ENCODE measurements at regions not wholly inside any gene's neighbourhood (a gene's known extent, or its start where the extent isn't known, plus 50 kb on each side); places are given as distances from the start of the nearest gene placed in this dataset.

DNA sequence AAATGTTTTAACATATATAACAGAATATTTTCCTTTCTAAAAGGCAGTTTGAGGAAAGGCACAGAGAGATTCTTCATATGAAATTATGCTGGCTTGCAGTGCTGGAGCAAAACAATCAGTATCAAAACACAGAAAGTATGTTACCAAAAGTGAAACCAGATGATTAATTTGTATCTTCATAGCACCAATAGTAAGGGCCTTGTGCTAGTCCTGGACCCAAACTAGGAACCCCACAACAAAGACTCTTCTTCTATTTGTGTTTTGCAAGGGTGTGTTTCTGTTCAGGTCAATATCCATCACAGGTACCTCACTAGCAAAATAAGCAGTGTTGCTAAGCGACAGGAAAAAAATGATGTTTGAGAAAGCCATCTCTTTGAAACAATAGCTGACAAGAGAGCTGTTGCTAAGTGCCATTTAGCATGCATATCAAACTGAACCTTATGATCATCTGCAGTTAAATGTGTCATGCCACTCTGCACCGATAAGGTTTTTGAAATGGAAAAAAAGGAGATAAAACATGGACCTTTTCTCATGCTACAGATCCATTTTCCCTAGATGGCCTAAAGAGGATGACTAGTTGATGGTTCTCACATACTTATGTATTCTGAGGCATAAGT lies 196.2 kb upstream of the ALG10 start:
- CTCF ChIA-PET = no interaction called here
- no peak overlapping the region for H2AFZ ChIP-seq (ENCODE audit: low read depth, low read length, poor library complexity, severe bottlenecking)
- ATAC-seq = no peak
- RAD21 ChIA-PET (ENCODE audit: low non-redundant PET in 1 of 2, low total read pairs in 2 of 2, uncharacterized antibody in 2 of 2, unreplicated experiment in 2 of 2) = no interaction called here
- intact Hi-C loops (cut with micrococcal nuclease) = no loop called here
- no peak overlapping the region for H3K9ac ChIP-seq (ENCODE audit: low read length)
- peaks cover 6 to 28% of the 10 kb centered on the region in 2 experiments; a peak in 2 of 4 replicates for H3K9me3 ChIP-seq (ENCODE audit: control insufficient read depth in 1 of 2, insufficient read depth in 1 of 2, low read depth in 1 of 2, low read length in 2 of 2)
- H3K4me2 ChIP-seq (ENCODE audit: low read length) = no peak overlapping the region
- TF ChIP-seq, protein P1, sequence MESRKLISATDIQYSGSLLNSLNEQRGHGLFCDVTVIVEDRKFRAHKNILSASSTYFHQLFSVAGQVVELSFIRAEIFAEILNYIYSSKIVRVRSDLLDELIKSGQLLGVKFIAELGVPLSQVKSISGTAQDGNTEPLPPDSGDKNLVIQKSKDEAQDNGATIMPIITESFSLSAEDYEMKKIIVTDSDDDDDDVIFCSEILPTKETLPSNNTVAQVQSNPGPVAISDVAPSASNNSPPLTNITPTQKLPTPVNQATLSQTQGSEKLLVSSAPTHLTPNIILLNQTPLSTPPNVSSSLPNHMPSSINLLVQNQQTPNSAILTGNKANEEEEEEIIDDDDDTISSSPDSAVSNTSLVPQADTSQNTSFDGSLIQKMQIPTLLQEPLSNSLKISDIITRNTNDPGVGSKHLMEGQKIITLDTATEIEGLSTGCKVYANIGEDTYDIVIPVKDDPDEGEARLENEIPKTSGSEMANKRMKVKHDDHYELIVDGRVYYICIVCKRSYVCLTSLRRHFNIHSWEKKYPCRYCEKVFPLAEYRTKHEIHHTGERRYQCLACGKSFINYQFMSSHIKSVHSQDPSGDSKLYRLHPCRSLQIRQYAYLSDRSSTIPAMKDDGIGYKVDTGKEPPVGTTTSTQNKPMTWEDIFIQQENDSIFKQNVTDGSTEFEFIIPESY (IDR thresholded peaks at IDR 0.05; ENCODE audit: extremely low read depth, insufficient replicate concordance, low read length) = no peak
- TF ChIP-seq CBX3 (IDR thresholded peaks at IDR 0.05; ENCODE audit: low read depth) (no peak), FOSL1 (IDR thresholded peaks at IDR 0.05; ENCODE audit: low read depth) (no peak)
- TF ChIP-seq, protein P2, sequence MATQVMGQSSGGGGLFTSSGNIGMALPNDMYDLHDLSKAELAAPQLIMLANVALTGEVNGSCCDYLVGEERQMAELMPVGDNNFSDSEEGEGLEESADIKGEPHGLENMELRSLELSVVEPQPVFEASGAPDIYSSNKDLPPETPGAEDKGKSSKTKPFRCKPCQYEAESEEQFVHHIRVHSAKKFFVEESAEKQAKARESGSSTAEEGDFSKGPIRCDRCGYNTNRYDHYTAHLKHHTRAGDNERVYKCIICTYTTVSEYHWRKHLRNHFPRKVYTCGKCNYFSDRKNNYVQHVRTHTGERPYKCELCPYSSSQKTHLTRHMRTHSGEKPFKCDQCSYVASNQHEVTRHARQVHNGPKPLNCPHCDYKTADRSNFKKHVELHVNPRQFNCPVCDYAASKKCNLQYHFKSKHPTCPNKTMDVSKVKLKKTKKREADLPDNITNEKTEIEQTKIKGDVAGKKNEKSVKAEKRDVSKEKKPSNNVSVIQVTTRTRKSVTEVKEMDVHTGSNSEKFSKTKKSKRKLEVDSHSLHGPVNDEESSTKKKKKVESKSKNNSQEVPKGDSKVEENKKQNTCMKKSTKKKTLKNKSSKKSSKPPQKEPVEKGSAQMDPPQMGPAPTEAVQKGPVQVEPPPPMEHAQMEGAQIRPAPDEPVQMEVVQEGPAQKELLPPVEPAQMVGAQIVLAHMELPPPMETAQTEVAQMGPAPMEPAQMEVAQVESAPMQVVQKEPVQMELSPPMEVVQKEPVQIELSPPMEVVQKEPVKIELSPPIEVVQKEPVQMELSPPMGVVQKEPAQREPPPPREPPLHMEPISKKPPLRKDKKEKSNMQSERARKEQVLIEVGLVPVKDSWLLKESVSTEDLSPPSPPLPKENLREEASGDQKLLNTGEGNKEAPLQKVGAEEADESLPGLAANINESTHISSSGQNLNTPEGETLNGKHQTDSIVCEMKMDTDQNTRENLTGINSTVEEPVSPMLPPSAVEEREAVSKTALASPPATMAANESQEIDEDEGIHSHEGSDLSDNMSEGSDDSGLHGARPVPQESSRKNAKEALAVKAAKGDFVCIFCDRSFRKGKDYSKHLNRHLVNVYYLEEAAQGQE (IDR thresholded peaks at IDR 0.05; ENCODE audit: low read depth) = no peak
- no peaks in the 10 kb centered on the region for H3K36me3 ChIP-seq (ENCODE audit: control insufficient read depth in 1 of 2, insufficient read depth in 2 of 2, low read length in 2 of 2)
- POLR2A ChIA-PET = no interaction called here
- H4K20me1 ChIP-seq (ENCODE audit: insufficient read depth) = no peaks in the 10 kb centered on the region
- H3K27me3 ChIP-seq (ENCODE audit: insufficient read depth, low read length) = no peaks in the 10 kb centered on the region
- H3K4me3 ChIP-seq (replicated peaks in 1 of 2; ENCODE audit: low read depth in 1 of 2, low read length in 2 of 2) = no peak overlapping the region
- DNase-seq (ENCODE audit: low read depth, low spot score) = no peak
- no peaks in the 10 kb centered on the region for H3K4me1 ChIP-seq (ENCODE audit: control insufficient read depth in 1 of 2, insufficient read depth in 2 of 2, low read length in 2 of 2)
- no peak overlapping the region for H3K27ac ChIP-seq (ENCODE audit: low read depth, low read length)
- no peaks in the 10 kb centered on the region for H3K9me2 ChIP-seq (ENCODE audit: insufficient read depth)
- no peaks in the 10 kb centered on the region for H3K79me2 ChIP-seq (ENCODE audit: insufficient read depth, low read length)
- BruUV-seq (replicated peaks) = no TSS peak

Measured in HCT116 (cell line).